ENCODE measurements at regions not wholly inside any gene's neighbourhood (a gene's known extent, or its start where the extent isn't known, plus 50 kb on each side); places are given as distances from the start of the nearest gene placed in this dataset.

- TF ChIP-seq CTCF (IDR thresholded peaks at IDR 0.05): no peak
- no peak for TF ChIP-seq ZFX (IDR thresholded peaks at IDR 0.05; ENCODE audit: borderline replicate concordance)
Measured at GRCh38 chr13:39133781-39134180, 95.5 kb downstream of the NHLRC3 start.
